GM23248 (cell line): ENCODE measurements at regions not wholly inside any gene's neighbourhood (a gene's known extent, or its start where the extent isn't known, plus 50 kb on each side); places are given as distances from the start of the nearest gene placed in this dataset.

ENCODE experiments used
- DNase-seq: peaks from one replicate; pipeline ENCODE4 v3.0.0-alpha.2; 2015
- H2AFZ ChIP-seq: fragments of 200-600 bp; sonication (generic); 2 replicates; pipeline ENCODE4 v1.6.1; 2016; ENCODE audit warnings: antibody characterized with exemption
- H3F3A ChIP-seq: fragments of 200-600 bp; sonication (generic); 2 replicates; pipeline ENCODE4 v1.6.1; 2016; ENCODE audit warnings: mild to moderate bottlenecking, antibody characterized with exemption, mixed run types; ENCODE audit not compliant: insufficient read depth
- H3K27ac ChIP-seq: fragments of 200-600 bp; sonication (generic); 2 replicates; pipeline ENCODE4 v1.5.1; 2016; ENCODE audit warnings: mild to moderate bottlenecking
- H3K27me3 ChIP-seq: fragments of 200-600 bp; sonication (generic); replicated peaks from 2 replicates; pipeline ENCODE4 v1.6.1; 2016; ENCODE audit warnings: mild to moderate bottlenecking; ENCODE audit not compliant: insufficient read depth
- H3K36me3 ChIP-seq: fragments of 200-600 bp; sonication (generic); 2 replicates; pipeline ENCODE4 v1.6.1; 2016; ENCODE audit warnings: low read depth, mild to moderate bottlenecking
- H3K4me1 ChIP-seq: fragments of 200-600 bp; sonication (generic); 2 replicates; pipeline ENCODE4 v1.6.1; 2016; ENCODE audit warnings: mild to moderate bottlenecking; ENCODE audit not compliant: insufficient read depth
- H3K4me2 ChIP-seq: fragments of 200-600 bp; sonication (generic); one replicate; pipeline ENCODE4 v1.6.1; 2016; ENCODE audit warnings: mild to moderate bottlenecking; ENCODE audit not compliant: unreplicated experiment
- H3K4me3 ChIP-seq: fragments of 200-600 bp; sonication (generic); 2 replicates; pipeline ENCODE4 v1.5.1; 2016; ENCODE audit warnings: mild to moderate bottlenecking
- H3K79me2 ChIP-seq: fragments of 200-600 bp; sonication (generic); 2 replicates; pipeline ENCODE4 v1.6.1; 2016; ENCODE audit warnings: mild to moderate bottlenecking; ENCODE audit not compliant: insufficient read depth
- H3K9ac ChIP-seq: fragments of 200-600 bp; sonication (generic); 2 replicates; pipeline ENCODE4 v1.6.1; 2016; ENCODE audit warnings: mild to moderate bottlenecking
- H3K9me2 ChIP-seq: fragments of 200-600 bp; sonication (generic); 2 replicates; pipeline ENCODE4 v1.6.1; 2016; ENCODE audit warnings: mixed run types, mild to moderate bottlenecking, moderate library complexity; ENCODE audit not compliant: insufficient read depth
- H3K9me3 ChIP-seq: fragments of 200-600 bp; sonication (generic); one replicate; pipeline ENCODE4 v1.6.1; 2017; ENCODE audit warnings: low read depth
- H4K20me1 ChIP-seq: fragments of 200-600 bp; sonication (generic); 2 replicates; pipeline ENCODE4 v1.6.0; 2016; ENCODE audit not compliant: insufficient read depth
- EZH2 ChIP-seq: fragments of 200-600 bp; sonication (generic); IDR thresholded peaks from 2 replicates; pipeline ENCODE4 v1.6.1; 2018; ENCODE audit warnings: antibody characterized with exemption, mild to moderate bottlenecking; ENCODE audit not compliant: insufficient read depth, poor library complexity, severe bottlenecking
- EZH2phosphoT487 ChIP-seq: fragments of 200-600 bp; sonication (generic); IDR thresholded peaks from 2 replicates; pipeline ENCODE4 v1.6.1; 2018; ENCODE audit warnings: antibody characterized with exemption, moderate library complexity, mild to moderate bottlenecking, low read depth; ENCODE audit not compliant: insufficient read depth
- WGBS, 2 experiments: methylation state at CpG; one replicate each; pipeline ENCODE4 v1.1.6; 2015 to 2017; ENCODE audit warnings: low lambda C conversion rate in 2 of 2, low coverage in 1 of 2; ENCODE audit errors: missing lambda C conversion rate in 2 of 2; 5-methylcytosine and 5-hydroxymethylcytosine counted together
- in situ Hi-C: fragments of 300-500 bp; cut with MboI; formaldehyde crosslinking; loops from 2 replicates; pipeline ENCODE4 v1.15.0; 2020

GRCh38 chr9:103377667-103378066 is 382.5 kb downstream of the CYLC2 start:
- H3K9me3 ChIP-seq: no peaks in the 10 kb centered on the region
- no peaks in the 10 kb centered on the region for H3K9me2 ChIP-seq
- H3F3A ChIP-seq: no peaks in the 10 kb centered on the region
- no peaks in the 10 kb centered on the region for H3K79me2 ChIP-seq
- H3K9ac ChIP-seq: no peak overlapping the region
- no peaks in the 10 kb centered on the region for H3K4me1 ChIP-seq
- no peak overlapping the region for H2AFZ ChIP-seq
- in situ Hi-C loops: no loop called here
- no peaks in the 10 kb centered on the region for H3K27me3 ChIP-seq
- no peak for DNase-seq
- no peak overlapping the region for H3K27ac ChIP-seq
- no peak overlapping the region for H3K4me2 ChIP-seq
- TF ChIP-seq EZH2 (no peak), EZH2phosphoT487 (no peak)
- H4K20me1 ChIP-seq: no peaks in the 10 kb centered on the region
- no peak overlapping the region for H3K4me3 ChIP-seq
- no peaks in the 10 kb centered on the region for H3K36me3 ChIP-seq

GRCh38 chr9:103397868-103398600 is 402.9 kb downstream of the CYLC2 start:
- 13 to 20% methylated on average over 5 of the region's 5 CpGs for WGBS, 2 experiments
- peak; percentile 29 for DNase-seq
- in situ Hi-C loops: no loop called here

DNA sequence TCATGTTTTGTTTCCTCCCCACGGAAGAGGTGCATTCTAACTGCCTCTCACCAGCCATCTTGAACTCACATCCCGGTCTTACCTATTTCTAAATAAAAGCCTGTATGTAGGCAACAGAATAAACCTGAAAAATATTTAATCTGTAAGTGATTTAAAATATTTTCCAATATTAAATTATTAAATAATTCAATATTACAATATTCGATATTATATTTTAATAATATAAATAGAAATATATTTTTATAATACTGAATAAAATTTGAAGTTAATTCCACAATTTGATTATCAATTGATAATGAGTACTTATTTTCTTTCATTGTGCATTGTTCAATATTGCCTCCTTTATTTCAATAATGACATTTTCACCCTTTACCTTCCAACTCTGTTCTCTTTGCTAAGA is 404.4 kb downstream of the CYLC2 start:
- H3K79me2 ChIP-seq: no peaks in the 10 kb centered on the region
- 33 to 35% methylated on average over 3 of the region's 3 CpGs for WGBS, 2 experiments
- no peak for TF ChIP-seq EZH2phosphoT487
- TF ChIP-seq EZH2: no peak

More at GRCh38 chr9:103397868-103398600, 402.9 kb downstream of the CYLC2 start:
- Histone ChIP-seq H3K9ac (no peak overlapping the region), H3K36me3 (no peaks in the 10 kb centered on the region), H3K4me3 (no peak overlapping the region), H3K4me2 (no peak overlapping the region), H2AFZ (no peak overlapping the region), H3K9me2 (no peaks in the 10 kb centered on the region), H4K20me1 (no peaks in the 10 kb centered on the region), H3F3A (no peaks in the 10 kb centered on the region), H3K79me2 (no peaks in the 10 kb centered on the region), H3K9me3 (no peaks in the 10 kb centered on the region), H3K27me3 (no peaks in the 10 kb centered on the region), H3K4me1 (no peaks in the 10 kb centered on the region), H3K27ac (no peak overlapping the region)
- TF ChIP-seq EZH2phosphoT487: no peak
- no peak for TF ChIP-seq EZH2

GRCh38 chr9:103407260-103407659 is 412.1 kb downstream of the CYLC2 start:
- Histone ChIP-seq H3K4me1 (no peaks in the 10 kb centered on the region), H3K36me3 (no peaks in the 10 kb centered on the region), H3F3A (no peaks in the 10 kb centered on the region), H3K9me3 (peaks cover 4% of the 10 kb centered on the region), H4K20me1 (no peaks in the 10 kb centered on the region), H3K27me3 (no peaks in the 10 kb centered on the region), H3K9me2 (no peaks in the 10 kb centered on the region), H3K27ac (no peak overlapping the region), H3K4me3 (no peak overlapping the region), H3K4me2 (no peak overlapping the region), H3K9ac (no peak overlapping the region), H3K79me2 (no peaks in the 10 kb centered on the region), H2AFZ (no peak overlapping the region)
- no peak for DNase-seq
- WGBS, 2 experiments: 0 to 9% methylated on average over 1 of the region's 1 CpG
- TF ChIP-seq EZH2 (no peak), EZH2phosphoT487 (no peak)
- in situ Hi-C loops: no loop called here

More for the DNA sequence above, 404.4 kb downstream of the CYLC2 start:
- H3K9ac ChIP-seq: no peak overlapping the region
- in situ Hi-C loops: no loop called here
- H3K27me3 ChIP-seq: no peaks in the 10 kb centered on the region
- H3K4me1 ChIP-seq: no peaks in the 10 kb centered on the region
- H4K20me1 ChIP-seq: no peaks in the 10 kb centered on the region
- no peak overlapping the region for H3K27ac ChIP-seq
- no peak overlapping the region for H2AFZ ChIP-seq
- no peaks in the 10 kb centered on the region for H3F3A ChIP-seq
- no peak overlapping the region for H3K4me3 ChIP-seq
- peaks cover 4% of the 10 kb centered on the region for H3K9me3 ChIP-seq
- H3K9me2 ChIP-seq: no peaks in the 10 kb centered on the region
- no peak for DNase-seq
- no peaks in the 10 kb centered on the region for H3K36me3 ChIP-seq
- H3K4me2 ChIP-seq: no peak overlapping the region

- no peak for DNase-seq
Observed at GRCh38 chr9:103410059-103410458, 414.9 kb downstream of the CYLC2 start.

More at GRCh38 chr9:103410059-103410458, 414.9 kb downstream of the CYLC2 start:
- H3K9ac ChIP-seq: no peak overlapping the region
- H4K20me1 ChIP-seq: no peaks in the 10 kb centered on the region
- no peak overlapping the region for H3K4me3 ChIP-seq
- TF ChIP-seq EZH2 (no peak), EZH2phosphoT487 (no peak)
- H3K79me2 ChIP-seq: no peaks in the 10 kb centered on the region
- H3F3A ChIP-seq: no peaks in the 10 kb centered on the region
- in situ Hi-C loops: no loop called here
- H3K36me3 ChIP-seq: no peaks in the 10 kb centered on the region
- H3K27me3 ChIP-seq: no peaks in the 10 kb centered on the region
- no peak overlapping the region for H3K4me2 ChIP-seq
- H2AFZ ChIP-seq: no peak overlapping the region
- WGBS, 2 experiments: 14 to 18% methylated on average over 4 of the region's 4 CpGs
- H3K4me1 ChIP-seq: no peaks in the 10 kb centered on the region
- no peaks in the 10 kb centered on the region for H3K9me3 ChIP-seq
- H3K9me2 ChIP-seq: no peaks in the 10 kb centered on the region
- H3K27ac ChIP-seq: no peak overlapping the region
